ENCODE measurements at regions not wholly inside any gene's neighbourhood (a gene's known extent, or its start where the extent isn't known, plus 50 kb on each side); places are given as distances from the start of the nearest gene placed in this dataset.
A peak's percentile ranks its signal among the peaks of the same experiment; 100 is the strongest.

DNA sequence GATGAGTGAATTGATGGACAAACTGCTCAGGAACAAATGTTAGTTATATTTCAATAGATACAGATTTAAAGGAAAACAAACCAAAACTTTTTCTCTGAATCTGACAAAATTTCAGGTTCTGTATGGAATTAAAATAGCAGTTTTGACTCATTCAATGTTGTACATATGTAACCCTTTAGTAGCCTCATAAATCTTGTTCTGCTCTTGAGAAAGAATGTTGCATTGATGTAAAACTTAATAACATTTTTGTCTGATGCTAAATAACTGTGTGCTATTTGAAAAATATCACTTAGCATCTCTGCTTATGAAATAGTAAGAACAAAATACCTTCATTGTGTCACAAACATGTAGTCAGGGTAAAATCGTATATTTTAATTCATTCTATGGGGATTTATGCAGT lies 168.9 kb upstream of the NOVA1 start:
- no peak for DNase-seq (ENCODE audit: low spot score)

DNA sequence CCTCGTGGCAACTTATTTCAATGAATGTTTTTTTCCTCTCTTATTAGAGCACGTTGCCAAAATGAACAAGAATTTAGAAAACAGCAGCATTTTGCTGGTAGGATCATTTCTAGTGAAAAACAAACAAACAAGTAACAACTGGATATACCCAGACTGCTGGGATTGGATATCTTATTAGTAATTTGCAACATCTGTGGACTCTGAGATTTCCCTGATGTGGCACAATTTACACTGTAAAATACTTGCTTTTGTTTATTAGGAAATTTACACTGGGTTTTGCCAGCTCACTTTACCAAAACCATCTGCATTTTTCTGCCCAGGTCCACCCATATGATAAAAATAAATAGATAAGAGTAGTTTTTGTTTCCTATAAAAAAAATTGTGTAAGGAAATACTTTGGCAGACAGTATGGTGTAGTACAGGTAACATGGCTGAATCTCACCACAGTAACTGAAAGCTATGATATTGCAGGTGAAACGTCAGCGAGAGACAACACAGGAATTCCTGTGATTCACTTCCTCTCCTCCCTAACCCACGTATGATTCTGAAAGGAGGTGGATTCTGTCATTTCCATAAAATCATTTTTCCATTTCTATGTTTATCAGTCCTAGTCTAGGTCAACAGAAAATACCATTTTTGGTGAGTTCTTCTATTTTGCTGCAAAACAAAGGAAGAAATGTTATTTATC lies 176.2 kb upstream of the NOVA1 start:
- no peak for DNase-seq (ENCODE audit: low spot score)

DNA sequence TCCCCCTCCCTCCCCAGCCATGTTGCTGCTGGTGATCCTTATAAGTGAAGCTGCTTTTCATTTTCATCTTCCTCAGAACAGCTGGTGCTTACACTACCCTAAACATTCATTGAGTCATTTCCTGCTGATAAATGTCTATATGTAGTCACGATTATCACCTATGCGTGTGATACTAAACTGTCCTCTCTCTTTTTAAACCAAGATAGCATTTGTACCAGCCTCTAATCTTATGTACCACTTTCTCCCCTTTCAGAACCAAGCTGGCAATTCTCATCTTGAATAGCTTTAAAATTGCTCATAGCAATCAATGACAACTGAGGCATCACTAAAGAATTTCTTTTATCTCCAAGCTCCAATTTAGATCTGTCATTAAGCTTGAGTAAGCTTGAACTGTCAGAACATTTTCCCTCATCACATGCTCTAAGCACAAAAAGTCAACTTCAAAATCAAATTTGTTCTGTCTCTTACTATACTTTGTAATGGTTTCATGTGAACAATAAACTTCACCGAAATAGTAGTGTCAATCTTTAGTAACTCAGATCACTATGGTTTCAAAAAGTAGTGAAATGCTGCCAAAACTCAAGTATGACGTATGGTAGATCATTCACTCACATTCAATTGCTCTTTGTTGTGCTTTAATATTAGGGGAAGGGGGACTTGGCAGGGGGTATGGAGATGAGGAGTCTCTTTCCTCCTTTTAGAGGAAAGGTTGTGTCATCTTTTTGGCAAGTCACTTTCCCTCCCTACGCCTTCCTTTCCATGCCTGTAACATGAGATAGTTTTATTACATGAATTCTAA lies 178.1 kb upstream of the NOVA1 start:
- peak; percentile 12 for DNase-seq (ENCODE audit: low spot score)

DNA sequence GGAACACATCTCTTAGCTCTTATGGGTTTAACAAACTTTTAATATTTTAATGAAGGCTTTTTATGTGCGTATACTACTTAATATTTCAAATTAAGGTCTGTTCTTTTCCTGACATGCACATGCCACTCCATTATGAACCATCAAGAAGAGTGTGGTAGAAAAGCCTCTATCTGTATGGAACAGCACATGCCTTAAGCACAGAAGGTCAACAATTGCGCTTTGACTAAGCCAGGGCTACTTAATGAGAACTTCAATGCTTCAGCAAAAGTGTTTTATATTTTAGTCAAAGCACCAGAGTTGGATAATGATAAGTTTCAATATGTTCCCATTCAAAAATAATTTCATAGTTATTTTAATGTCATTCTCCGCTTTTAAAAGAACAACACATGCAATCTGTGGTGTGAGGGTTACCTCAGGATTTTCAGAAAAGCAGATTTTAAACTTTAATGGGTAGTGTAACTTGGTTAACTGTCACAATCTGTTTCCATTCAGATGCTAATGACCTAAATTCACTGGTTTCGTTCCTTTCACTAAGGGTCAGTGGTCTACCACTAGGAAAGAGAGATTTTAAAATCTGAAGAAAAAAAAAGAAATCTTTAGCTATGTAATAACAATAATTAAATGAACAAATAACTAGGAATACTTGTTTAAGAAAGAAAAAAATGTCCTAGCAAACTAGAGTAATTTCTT lies 193.4 kb upstream of the NOVA1 start:
- DNase-seq (ENCODE audit: low spot score): no peak

DNA sequence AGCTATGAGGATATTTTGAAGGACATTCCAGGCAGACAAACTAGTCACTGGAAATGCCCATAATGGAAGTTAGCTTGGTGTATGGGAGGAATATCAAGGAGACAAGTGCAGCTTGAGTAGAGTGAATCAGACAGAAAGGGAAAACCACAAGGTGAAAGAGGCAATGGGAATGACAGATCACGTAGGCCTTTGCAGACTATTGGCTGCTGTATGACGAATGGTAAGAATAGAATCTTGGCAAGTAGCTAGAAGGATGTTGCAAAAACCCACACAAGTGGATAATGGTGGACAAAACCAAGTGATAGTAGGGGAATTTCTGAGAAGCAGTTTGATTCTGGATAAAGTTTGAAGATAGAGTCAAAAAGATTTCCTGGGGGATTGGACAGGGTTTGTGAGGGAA lies 196.9 kb upstream of the NOVA1 start:
- DNase-seq (ENCODE audit: low spot score): no peak

DNA sequence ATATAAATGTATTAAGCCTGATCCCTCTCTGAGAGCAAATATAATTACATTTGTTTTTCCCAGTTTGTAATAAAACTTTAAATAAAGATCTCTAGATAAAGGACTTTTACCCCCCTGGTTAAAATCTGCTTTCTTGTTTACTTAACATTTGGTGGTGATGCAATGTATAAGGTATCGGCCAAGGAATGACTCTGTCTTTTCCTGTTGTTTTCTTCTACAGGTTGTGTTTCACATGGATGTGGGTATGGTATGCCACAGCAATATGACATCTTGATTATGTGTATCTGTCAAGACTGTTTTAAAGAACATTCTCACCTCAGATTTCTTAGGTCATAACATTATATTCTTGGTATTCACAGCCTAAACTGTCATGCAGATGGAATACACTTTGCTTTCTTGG lies 210.6 kb upstream of the NOVA1 start:
- DNase-seq (ENCODE audit: low spot score): peak; percentile 31

DNA sequence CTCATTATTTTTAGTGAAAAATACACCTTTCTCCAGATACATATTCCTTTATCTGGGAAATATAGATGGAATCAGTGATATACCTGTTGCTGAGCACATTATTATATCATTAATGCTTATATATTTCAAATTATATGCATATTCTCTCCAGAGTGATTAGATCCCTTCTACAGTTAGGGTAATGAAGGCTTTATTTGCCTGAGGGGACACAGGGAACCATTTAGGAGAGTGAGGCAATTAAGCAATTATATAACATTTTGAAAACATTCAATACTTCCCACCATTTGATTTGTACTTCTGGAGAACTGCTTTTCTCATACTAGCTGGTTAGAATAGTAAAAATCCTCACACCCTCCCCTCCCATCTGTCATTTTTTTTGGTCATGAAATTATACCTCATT lies 212.8 kb upstream of the NOVA1 start:
- no peak for DNase-seq (ENCODE audit: low spot score)

DNA sequence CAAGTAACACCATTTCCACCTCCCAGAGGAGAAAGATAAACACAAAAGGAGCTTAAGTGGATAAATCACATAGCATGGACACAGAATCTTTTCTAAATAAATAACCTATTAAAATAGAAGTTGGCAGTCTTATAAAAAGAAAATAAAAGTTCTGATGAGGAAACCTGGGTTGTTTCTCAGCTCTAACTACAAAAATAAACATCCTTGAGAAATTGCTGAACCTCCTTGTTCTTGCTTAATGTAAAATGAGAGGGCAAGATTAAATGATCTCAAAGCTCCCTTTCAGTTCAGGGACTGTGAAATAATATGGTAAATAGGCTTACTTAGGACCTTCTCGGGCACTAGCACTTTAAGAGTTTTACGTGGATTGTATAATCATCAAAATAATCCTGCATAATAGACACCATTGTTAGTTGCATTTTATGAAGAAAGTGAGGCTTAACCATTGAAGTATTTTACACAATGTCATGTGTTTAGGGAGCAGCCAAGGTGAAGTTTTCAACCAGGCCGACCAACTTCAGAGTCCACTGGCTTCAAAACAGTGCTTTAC lies 214.0 kb upstream of the NOVA1 start:
- peak; percentile 65 for DNase-seq (ENCODE audit: low spot score)

DNA sequence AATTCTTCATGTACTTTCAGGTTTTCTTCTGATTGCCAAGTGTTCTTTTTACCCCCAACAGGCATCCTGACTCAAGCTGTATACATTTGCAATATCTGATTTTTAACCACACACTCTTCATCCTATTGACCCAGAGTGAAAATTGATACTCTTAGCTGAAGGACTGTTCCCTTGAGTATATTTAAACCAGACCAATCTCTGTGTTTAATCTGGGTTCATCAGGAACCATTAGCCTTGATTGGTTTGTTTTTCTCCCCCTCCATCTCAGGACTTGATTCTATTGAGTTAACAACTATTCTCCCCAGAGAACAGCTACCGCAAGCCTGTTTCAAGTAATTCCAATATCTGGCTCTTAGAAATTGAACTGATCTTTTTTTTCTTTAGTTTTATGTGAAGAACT lies 222.3 kb upstream of the NOVA1 start:
- DNase-seq (ENCODE audit: low spot score): peak; percentile 6

DNA sequence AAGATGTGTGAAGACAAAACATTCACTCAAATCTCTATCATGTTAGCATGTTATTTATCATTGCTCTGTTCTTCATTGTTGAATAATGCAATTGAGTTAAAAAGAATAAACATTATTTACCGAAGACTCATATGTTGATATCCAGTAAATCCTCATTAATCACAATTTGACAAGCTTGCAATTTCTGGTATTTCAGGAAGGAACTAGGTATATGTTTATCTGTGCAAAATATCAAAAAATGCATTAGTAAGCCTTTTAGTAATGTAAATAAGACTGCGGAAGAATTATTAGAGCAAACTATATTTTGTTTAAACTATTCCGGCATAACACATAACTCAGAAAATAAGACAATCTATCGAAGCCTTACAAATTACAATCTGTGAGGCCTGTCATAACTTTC lies 222.7 kb upstream of the NOVA1 start:
- DNase-seq (ENCODE audit: low spot score): no peak

DNA sequence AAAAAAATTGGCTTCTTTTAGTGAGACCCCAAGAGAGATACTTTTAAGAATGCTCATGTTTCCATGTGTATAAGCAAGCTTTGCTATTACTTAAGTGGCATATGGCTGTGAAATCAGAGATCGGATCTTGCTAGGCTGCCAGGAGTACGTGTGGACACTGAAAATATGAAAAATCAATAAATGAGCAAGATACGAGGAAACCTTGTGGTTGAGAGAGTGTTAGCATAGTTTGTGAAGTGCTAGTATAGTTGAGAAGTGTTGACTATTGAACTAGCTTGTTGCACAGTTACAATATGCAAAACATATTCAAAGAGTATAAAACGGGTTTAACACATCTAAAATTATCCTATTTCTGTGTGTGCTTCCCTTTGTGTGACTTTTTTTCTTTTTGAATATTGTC lies 230.9 kb upstream of the NOVA1 start:
- DNase-seq (ENCODE audit: low spot score): no peak

DNA sequence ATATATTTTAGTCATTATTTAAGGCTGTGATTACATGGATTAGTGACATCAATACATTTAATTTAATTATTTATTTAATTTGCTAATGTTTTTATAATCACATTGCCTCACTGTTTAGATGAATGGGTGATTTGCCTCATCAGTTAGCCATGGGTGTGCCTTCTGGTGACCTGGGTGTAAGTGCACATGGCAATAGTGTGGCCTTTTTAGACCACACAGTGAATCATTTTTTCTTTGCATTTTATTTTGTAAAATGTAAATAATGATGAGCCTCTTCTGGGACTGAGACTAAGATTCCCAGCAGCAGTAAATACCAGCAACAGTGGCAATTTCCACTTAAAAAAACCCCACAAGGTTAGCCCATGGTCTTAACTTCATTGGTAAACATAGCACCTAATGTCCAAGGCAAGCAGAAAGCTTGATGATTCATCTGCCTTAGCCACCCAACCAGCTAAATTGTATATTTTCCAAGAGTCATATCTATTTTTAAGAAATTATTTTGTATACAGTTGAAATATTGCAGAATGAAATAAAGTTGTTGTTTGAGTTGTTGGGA lies 235.9 kb upstream of the NOVA1 start:
- no peak for DNase-seq (ENCODE audit: low spot score)

DNA sequence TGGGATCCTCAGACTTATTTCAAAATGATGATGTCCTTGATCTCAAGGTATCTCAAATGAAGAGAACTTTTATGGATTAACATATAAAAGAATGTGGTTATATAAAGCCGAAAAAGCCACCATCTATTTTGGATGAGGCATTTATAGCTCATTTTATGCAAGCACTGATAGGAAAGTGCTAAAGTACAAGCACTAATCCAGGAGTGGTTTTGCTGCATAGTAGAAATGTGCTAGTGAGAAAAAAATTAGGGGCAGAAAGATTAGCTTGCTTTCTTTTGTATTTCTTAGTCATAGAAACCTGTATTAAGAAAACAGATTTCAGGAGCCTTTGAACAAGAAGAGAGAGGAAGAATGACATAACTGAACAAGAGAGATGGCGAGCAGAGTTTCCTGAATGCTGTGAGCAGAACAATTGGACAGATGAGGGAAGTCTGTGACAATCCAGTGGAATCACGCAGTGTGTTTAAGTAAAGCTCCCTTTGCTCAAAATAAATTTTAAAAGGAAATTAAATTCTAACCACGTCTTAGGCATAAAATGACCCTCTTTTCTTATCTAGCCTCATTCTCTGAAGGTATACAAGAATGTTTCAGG lies 238.2 kb upstream of the NOVA1 start:
- no peak for DNase-seq (ENCODE audit: low spot score)

DNA sequence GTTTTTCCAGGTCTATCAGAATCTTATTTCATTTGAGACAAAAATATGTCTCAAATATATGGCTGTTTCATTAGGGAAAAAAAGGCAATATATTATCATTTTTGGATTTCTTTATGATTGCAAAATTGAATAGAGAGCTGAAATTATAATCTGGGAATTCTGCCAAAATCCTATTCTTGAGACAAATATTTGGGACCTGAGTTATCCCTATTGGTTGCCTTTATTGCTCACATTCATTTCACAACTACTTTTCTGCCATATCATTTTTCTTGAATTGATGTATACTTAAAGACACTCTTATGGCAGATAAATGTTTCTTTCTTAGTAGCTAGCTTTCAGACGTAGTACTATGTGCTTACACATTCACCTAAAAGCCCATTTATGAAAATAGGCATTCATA lies 241.6 kb upstream of the NOVA1 start:
- no peak for DNase-seq (ENCODE audit: low spot score)

DNA sequence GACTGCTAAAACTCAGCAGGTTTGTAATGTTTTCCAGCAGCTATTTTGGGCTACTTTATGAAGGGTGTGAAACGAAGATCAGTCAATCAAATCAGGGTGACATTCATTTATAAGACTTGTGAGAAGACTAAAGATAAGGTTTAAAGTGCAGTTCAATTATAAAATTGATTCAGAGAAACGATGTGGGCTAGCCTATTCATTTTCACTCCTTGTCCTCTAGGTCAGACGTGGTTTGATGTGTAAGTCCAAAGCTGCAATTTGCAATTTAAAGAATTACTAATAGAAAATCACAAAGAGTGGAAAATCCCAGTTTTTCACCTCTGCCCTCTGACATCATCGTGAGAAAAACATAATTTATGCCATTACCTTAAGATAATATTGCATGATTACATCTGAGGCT lies 243.5 kb upstream of the NOVA1 start:
- DNase-seq (ENCODE audit: low spot score): no peak

DNA sequence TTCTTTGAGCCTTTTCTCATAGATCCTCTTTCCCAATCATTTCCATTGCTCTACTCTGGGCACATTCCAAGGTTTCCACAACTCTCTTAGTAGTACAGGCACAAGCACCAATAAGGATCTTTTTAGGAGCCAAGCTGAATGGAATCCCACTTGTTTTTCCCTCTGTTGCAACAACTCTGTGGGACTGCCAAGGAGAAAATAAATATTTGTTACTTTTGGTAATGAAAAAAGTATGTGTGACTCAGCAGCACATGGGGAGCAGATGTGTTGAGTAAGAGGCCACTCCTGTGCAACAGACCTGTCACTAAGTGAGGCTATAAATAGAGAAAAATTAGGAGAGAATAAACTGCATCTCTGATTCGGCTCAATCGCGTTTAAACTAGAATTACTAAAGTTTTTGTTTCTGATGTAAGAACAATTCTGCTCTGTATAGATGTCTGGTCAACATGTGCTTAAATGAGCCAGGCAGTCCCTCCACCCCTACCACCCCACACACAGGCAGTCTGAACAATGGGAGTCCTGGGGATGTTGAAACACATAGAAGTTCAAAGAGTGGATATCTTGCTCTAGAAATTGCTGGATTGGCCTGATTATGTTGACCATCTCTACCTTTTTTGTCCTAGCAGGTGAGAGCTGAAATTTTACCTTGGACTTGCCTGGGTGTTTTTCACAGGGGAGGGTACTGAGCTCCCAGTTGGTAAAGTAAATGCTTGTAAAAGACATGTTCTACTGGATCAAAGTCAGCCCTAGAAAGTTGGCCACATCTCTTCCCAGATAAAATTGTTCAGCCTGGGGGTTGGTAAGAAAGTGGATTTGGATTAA lies 244.3 kb upstream of the NOVA1 start:
- DNase-seq (ENCODE audit: low spot score): peak; percentile 94

DNA sequence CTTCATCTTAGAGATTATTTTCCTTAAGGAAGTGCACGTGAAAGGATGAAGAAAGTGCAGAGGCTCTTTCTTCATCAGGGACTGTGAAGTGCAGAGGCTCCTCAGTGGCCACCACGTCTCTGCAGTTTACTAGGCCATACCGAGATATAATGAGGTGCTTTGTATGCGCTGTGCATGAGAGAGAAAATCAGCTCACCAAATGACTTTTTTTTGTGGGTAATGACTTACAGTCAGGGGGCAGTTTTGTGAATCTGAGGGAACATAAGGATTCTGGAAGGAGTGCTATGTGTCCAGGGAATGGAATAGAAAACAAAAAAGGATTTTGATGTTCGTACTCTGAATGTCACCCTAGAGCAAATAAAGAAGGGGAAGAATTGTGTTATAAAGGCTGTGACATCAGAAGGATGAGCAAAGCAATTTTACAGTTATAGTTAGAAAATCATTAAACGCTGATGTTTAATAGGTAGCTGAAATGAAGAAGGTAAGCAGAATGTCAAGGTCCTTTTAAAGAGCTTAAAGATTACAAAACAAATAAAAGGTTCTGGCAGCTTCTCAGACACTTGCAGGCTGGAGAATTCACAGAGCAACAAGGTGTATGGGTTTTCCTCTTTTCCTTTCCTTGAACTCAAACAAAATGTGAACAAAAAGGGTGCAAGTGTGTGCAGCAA lies 247.5 kb upstream of the NOVA1 start:
- no peak for DNase-seq (ENCODE audit: low spot score)

DNA sequence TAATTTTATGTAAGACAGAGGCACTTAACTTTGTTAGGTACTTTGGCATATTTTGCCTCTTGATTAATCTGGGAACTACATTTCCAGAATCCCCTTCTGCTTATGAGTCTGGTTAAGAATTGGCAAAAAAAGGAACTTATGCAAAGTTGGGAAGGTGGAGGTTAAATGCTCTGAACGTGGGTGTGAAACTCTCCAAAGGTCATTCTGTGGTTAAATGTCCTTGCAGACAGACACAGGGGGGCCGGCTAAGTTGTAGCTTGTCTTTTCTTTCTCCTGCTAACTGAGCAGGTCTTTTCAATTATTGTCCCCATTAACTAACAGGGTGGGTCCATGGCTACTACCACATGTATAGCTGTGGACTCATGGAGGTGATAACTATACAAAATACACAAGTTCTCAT lies 248.6 kb upstream of the NOVA1 start:
- DNase-seq (ENCODE audit: low spot score): no peak

DNA sequence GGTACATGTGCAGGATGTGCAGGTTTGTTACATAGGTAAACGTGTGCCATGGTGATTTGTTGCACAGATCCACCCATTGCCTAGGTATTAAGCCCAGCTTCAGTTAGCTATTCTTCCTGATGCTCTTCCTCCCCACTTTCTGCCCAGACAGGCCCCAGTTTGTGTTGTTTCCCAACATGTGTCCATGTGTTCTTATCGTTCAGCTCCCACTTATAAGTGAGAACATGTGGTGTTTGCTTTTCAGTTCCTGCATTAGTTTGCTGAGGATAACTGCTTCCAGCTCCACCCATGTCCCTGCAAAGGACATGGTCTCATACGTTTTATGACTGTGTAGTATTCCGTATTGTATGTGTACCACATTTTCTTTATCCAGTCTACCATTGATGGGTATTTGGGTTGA lies 251.7 kb upstream of the NOVA1 start:
- DNase-seq (ENCODE audit: low spot score): no peak

DNA sequence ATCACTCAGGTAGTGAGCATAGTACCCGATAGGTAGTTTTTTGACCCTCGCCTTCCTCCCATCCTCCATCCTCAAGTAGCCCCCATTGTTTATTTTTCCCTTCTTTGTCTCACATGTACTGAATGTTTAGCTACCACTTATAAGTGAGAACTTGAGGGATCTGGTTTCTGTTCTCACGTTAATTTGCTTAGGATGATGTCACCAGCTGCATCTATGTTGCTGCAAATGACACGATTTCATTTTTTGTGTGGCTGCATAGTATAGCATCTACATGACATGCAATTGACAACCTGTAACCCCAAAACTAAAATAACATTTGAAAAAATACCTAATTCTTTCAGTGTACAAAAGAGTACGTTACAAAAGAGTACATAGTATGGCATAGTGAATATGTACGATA lies 254.0 kb upstream of the NOVA1 start:
- DNase-seq (ENCODE audit: low spot score): no peak
